ENCODE measurements at regions not wholly inside any gene's neighbourhood (a gene's known extent, or its start where the extent isn't known, plus 50 kb on each side); places are given as distances from the start of the nearest gene placed in this dataset.

- H3K4me2 ChIP-seq = no peak overlapping the region
- H4K20me1 ChIP-seq (ENCODE audit: insufficient read depth) = no peaks in the 10 kb centered on the region
- TF ChIP-seq EZH2 (IDR thresholded peaks at IDR 0.05; ENCODE audit: low read depth) (no peak), CTCF (conservative IDR thresholded peaks at IDR 0.05) (no peak)
- no peaks in the 10 kb centered on the region for H3F3A ChIP-seq (ENCODE audit: insufficient read depth, low read depth)
- BruUV-seq (replicated peaks) = no TSS peak
- intact Hi-C loops (cut with micrococcal nuclease; ENCODE audit: unreplicated experiment) = no loop called here
- no peak overlapping the region for H2AFZ ChIP-seq
- no peak overlapping the region for H3K27ac ChIP-seq
- ChIA-PET POLR2A (ENCODE audit: unreplicated experiment) (no interaction called here), CTCF (no interaction called here)
- no peak for DNase-seq
- H3K4me1 ChIP-seq (replicated peaks; ENCODE audit: insufficient read depth) = no peaks in the 10 kb centered on the region
- H3K27me3 ChIP-seq (ENCODE audit: insufficient read depth, low read depth) = no peaks in the 10 kb centered on the region
- no peaks in the 10 kb centered on the region for H3K79me2 ChIP-seq (ENCODE audit: low read depth)
- no peak overlapping the region for H3K4me3 ChIP-seq
- no peaks in the 10 kb centered on the region for H3K9me3 ChIP-seq (ENCODE audit: insufficient read depth, low read depth)
- no peaks in the 10 kb centered on the region for H3K9me2 ChIP-seq (ENCODE audit: insufficient read depth)
- no peaks in the 10 kb centered on the region for H3K36me3 ChIP-seq (ENCODE audit: low read depth)
Measured at GRCh38 chr13:79655509-79655908, 174.6 kb downstream of the NDFIP2 start.

GRCh38 chr13:79654520-79654919 is 173.6 kb downstream of the NDFIP2 start:
- intact Hi-C loops (cut with micrococcal nuclease; ENCODE audit: unreplicated experiment) = no loop called here
- Histone ChIP-seq H3F3A (ENCODE audit: insufficient read depth, low read depth) (no peaks in the 10 kb centered on the region), H4K20me1 (ENCODE audit: insufficient read depth) (no peaks in the 10 kb centered on the region), H3K9me3 (ENCODE audit: insufficient read depth, low read depth) (no peaks in the 10 kb centered on the region), H3K27me3 (ENCODE audit: insufficient read depth, low read depth) (no peaks in the 10 kb centered on the region), H3K9me2 (ENCODE audit: insufficient read depth) (no peaks in the 10 kb centered on the region), H3K79me2 (ENCODE audit: low read depth) (no peaks in the 10 kb centered on the region), H2AFZ (no peak overlapping the region), H3K36me3 (ENCODE audit: low read depth) (no peaks in the 10 kb centered on the region), H3K4me2 (no peak overlapping the region), H3K27ac (no peak overlapping the region), H3K4me3 (no peak overlapping the region), H3K4me1 (replicated peaks; ENCODE audit: insufficient read depth) (no peaks in the 10 kb centered on the region)
- TF ChIP-seq EZH2 (IDR thresholded peaks at IDR 0.05; ENCODE audit: low read depth) = no peak
- no peak for TF ChIP-seq CTCF (conservative IDR thresholded peaks at IDR 0.05)
- no peak for DNase-seq
- ChIA-PET CTCF (interaction anchor here (0.5 kb wide), 1 partner anchor 10 kb away, joined by 8 read pairs; no protein-coding TSS in a partner anchor), POLR2A (ENCODE audit: unreplicated experiment) (no interaction called here)
- BruUV-seq (replicated peaks) = no TSS peak

- DNase-seq = no peak
- ChIA-PET CTCF (no interaction called here), POLR2A (ENCODE audit: unreplicated experiment) (no interaction called here)
- Histone ChIP-seq H4K20me1 (ENCODE audit: insufficient read depth) (no peaks in the 10 kb centered on the region), H3K4me2 (no peak overlapping the region), H2AFZ (no peak overlapping the region), H3K36me3 (ENCODE audit: low read depth) (no peaks in the 10 kb centered on the region), H3F3A (ENCODE audit: insufficient read depth, low read depth) (no peaks in the 10 kb centered on the region), H3K4me1 (replicated peaks; ENCODE audit: insufficient read depth) (no peaks in the 10 kb centered on the region; the same call in 1 of the 2 replicates), H3K27me3 (ENCODE audit: insufficient read depth, low read depth) (no peaks in the 10 kb centered on the region), H3K9me3 (ENCODE audit: insufficient read depth, low read depth) (no peaks in the 10 kb centered on the region), H3K79me2 (ENCODE audit: low read depth) (no peaks in the 10 kb centered on the region), H3K27ac (no peak overlapping the region), H3K4me3 (no peak overlapping the region), H3K9me2 (ENCODE audit: insufficient read depth) (no peaks in the 10 kb centered on the region)
- intact Hi-C loops (cut with micrococcal nuclease; ENCODE audit: unreplicated experiment) = no loop called here
- TF ChIP-seq EZH2 (IDR thresholded peaks at IDR 0.05; ENCODE audit: low read depth) = no peak
- no peak for TF ChIP-seq CTCF (conservative IDR thresholded peaks at IDR 0.05)
- no TSS peak for BruUV-seq (replicated peaks)
Measured at GRCh38 chr13:79650688-79651087, 169.7 kb downstream of the NDFIP2 start.
